NCI-H774 (cell line): ENCODE measurements at regions not wholly inside any gene's neighbourhood (a gene's known extent, or its start where the extent isn't known, plus 50 kb on each side); places are given as distances from the start of the nearest gene placed in this dataset.
"Not testable (repeated sequence)": the region's sequence is repeated elsewhere in the genome, so short reads cannot be mapped to it uniquely, and the experiment has no call there.

Experiments
- DNase-seq: peaks from one replicate; lab custom pipeline; 2025; lab: John Stamatoyannopoulos, UW

GRCh38 chr7:109638321-109638720, 1068.6 kb downstream of the DNAJB9 start:
- no peak for DNase-seq

- DNase-seq, result no peak
Observed at GRCh38 chr7:109639561-109639960, 1069.9 kb downstream of the DNAJB9 start.

GRCh38 chr7:109641445-109641844, 1071.8 kb downstream of the DNAJB9 start:
- no peak for DNase-seq

GRCh38 chr7:109646124-109646523, 1076.5 kb downstream of the DNAJB9 start:
- no peak for DNase-seq

GRCh38 chr7:109646594-109646993, 1076.9 kb downstream of the DNAJB9 start:
- DNase-seq, result not testable (repeated sequence)

- not testable (repeated sequence) for DNase-seq
Observed at GRCh38 chr7:109647263-109647662, 1077.6 kb downstream of the DNAJB9 start.

GRCh38 chr7:109659261-109659660, 1089.6 kb downstream of the DNAJB9 start:
- DNase-seq, result no peak

- no peak for DNase-seq
Observed at GRCh38 chr7:109660401-109660800, 1090.7 kb downstream of the DNAJB9 start.

GRCh38 chr7:109663806-109664205, 1094.1 kb downstream of the DNAJB9 start:
- no peak for DNase-seq

- not testable (repeated sequence) for DNase-seq
Observed at GRCh38 chr7:109687269-109687668, 1117.6 kb downstream of the DNAJB9 start.

GRCh38 chr7:109692613-109693012, 1122.9 kb downstream of the DNAJB9 start:
- DNase-seq, result not testable (repeated sequence)

- no peak for DNase-seq
Observed at GRCh38 chr7:109694149-109695071, 1124.7 kb downstream of the DNAJB9 start.

GRCh38 chr7:109695419-109695818, 1125.7 kb downstream of the DNAJB9 start:
- DNase-seq, result no peak

GRCh38 chr7:109696723-109697122, 1127.0 kb downstream of the DNAJB9 start:
- DNase-seq, result no peak

GRCh38 chr7:109699661-109700060, 1130.0 kb downstream of the DNAJB9 start:
- no peak for DNase-seq

- DNase-seq, result no peak
Observed at GRCh38 chr7:109713366-109713765, 1143.7 kb downstream of the DNAJB9 start.

- not testable (repeated sequence) for DNase-seq
Observed at GRCh38 chr7:109719359-109719758, 1149.7 kb downstream of the DNAJB9 start.

- DNase-seq, result no peak
Observed at GRCh38 chr7:109734601-109735000, 1164.9 kb downstream of the DNAJB9 start.

- no peak for DNase-seq
Observed at GRCh38 chr7:109735881-109736280, 1166.2 kb downstream of the DNAJB9 start.

GRCh38 chr7:109745677-109746410, 1176.2 kb downstream of the DNAJB9 start:
- DNase-seq, result no peak

- no peak for DNase-seq
Observed at GRCh38 chr7:109751241-109751640, 1181.6 kb downstream of the DNAJB9 start.

- DNase-seq, result no peak
Observed at GRCh38 chr7:109752068-109752467, 1182.4 kb downstream of the DNAJB9 start.

GRCh38 chr7:109757713-109758112, 1188.0 kb downstream of the DNAJB9 start:
- DNase-seq, result no peak
